Naive thymus-derived CD4-positive, alpha-beta T cell (primary cell): ENCODE measurements at regions not wholly inside any gene's neighbourhood (a gene's known extent, or its start where the extent isn't known, plus 50 kb on each side); places are given as distances from the start of the nearest gene placed in this dataset.
"Not testable (repeated sequence)": the region's sequence is repeated elsewhere in the genome, so short reads cannot be mapped to it uniquely, and the experiment has no call there.

ENCODE experiments used
- ATAC-seq: fragments of 150-1000 bp; cut with Tn5 transposase; 2 replicates; pipeline ENCODE4 v1.10.0; 2021; ENCODE audit warnings: mild to moderate bottlenecking, moderate library complexity
- CTCF ChIA-PET: fragments of 350-600 bp; sonication (Branson Sonifier 250); formaldehyde crosslinking; loops from one replicate; lab custom pipeline; 2021; ENCODE audit warnings: antibody characterized with exemption; lab: Charles Lee
- POLR2A ChIA-PET: fragments of 350-600 bp; sonication (Branson Sonifier 250); formaldehyde crosslinking; loops from one replicate; lab custom pipeline; 2021; ENCODE audit warnings: antibody characterized with exemption, inconsistent platforms; lab: Charles Lee
- DNase-seq, 9 donors: peaks; one replicate each; pipeline versions ENCODE4 v3.0.0 to v3.0.0-alpha.2; 2020 to 2022; ENCODE audit warnings: mixed read lengths in 1 of 9
- H3K27ac ChIP-seq: one replicate; pipeline ENCODE4 v1.7.0; 2013; ENCODE audit warnings: mild to moderate bottlenecking, low read depth, low read length, moderate library complexity
- H3K27me3 ChIP-seq, 2 donors: one replicate each; pipeline ENCODE4 v1.7.0; 2013; ENCODE audit warnings: low read length in 2 of 2, mild to moderate bottlenecking in 2 of 2, moderate library complexity in 2 of 2; ENCODE audit not compliant: control insufficient read depth in 2 of 2, insufficient read depth in 2 of 2
- H3K36me3 ChIP-seq, 3 experiments: 1 replicate in 2 of 3; 2 replicates in 1 of 3; pipeline ENCODE4 v1.7.0; 2013; ENCODE audit warnings: low read length in 3 of 3, mild to moderate bottlenecking in 3 of 3, moderate library complexity in 1 of 3; ENCODE audit not compliant: insufficient read depth in 3 of 3, control insufficient read depth in 2 of 3
- H3K4me1 ChIP-seq, 2 donors: one replicate each; pipeline ENCODE4 v1.7.0; 2013; ENCODE audit warnings: low read length in 2 of 2, mild to moderate bottlenecking in 2 of 2, moderate library complexity in 1 of 2; ENCODE audit not compliant: control insufficient read depth in 2 of 2, insufficient read depth in 2 of 2
- H3K4me3 ChIP-seq: 2 replicates; pipeline ENCODE4 v1.7.0; 2013; ENCODE audit warnings: mild to moderate bottlenecking, low read length
- H3K9me3 ChIP-seq, 3 experiments: 1 replicate in 2 of 3; 2 replicates in 1 of 3; pipeline ENCODE4 v1.7.0; 2013; ENCODE audit warnings: low read length in 3 of 3; ENCODE audit not compliant: control insufficient read depth in 2 of 3
- H3K27ac Mint-ChIP-seq, 9 donors: one replicate each; pipeline ENCODE4 v1.8.0; 2020 to 2022; ENCODE audit warnings: mixed read lengths in 9 of 9, mild to moderate bottlenecking in 8 of 9, moderate library complexity in 5 of 9, inconsistent platforms in 2 of 9
- H3K27me3 Mint-ChIP-seq, 5 donors: one replicate each; pipeline ENCODE4 v1.8.0; 2021 to 2022; ENCODE audit warnings: mixed read lengths in 5 of 5, mild to moderate bottlenecking in 1 of 5
- H3K36me3 Mint-ChIP-seq, 5 donors: one replicate each; pipeline ENCODE4 v1.8.0; 2020 to 2022; ENCODE audit warnings: mixed read lengths in 5 of 5, mild to moderate bottlenecking in 3 of 5, inconsistent platforms in 1 of 5
- H3K4me1 Mint-ChIP-seq, 7 donors: one replicate each; pipeline ENCODE4 v1.8.0; 2020 to 2022; ENCODE audit warnings: mixed read lengths in 7 of 7, mild to moderate bottlenecking in 3 of 7, inconsistent platforms in 1 of 7
- H3K4me3 Mint-ChIP-seq, 10 donors: one replicate each; pipeline ENCODE4 v1.8.0; 2020 to 2022; ENCODE audit warnings: mild to moderate bottlenecking in 10 of 10, mixed read lengths in 10 of 10, moderate library complexity in 6 of 10, inconsistent platforms in 2 of 10
- H3K9me3 Mint-ChIP-seq, 11 donors: one replicate each; pipeline ENCODE4 v1.8.0; 2020 to 2022; ENCODE audit warnings: mixed read lengths in 11 of 11, mild to moderate bottlenecking in 4 of 11, inconsistent platforms in 1 of 11, moderate library complexity in 1 of 11
- intact Hi-C, 2 donors: fragments of 100-400 bp; cut with micrococcal nuclease; formaldehyde crosslinking; loops; one replicate each; pipeline ENCODE4 v1.15.1; 2023

DNA sequence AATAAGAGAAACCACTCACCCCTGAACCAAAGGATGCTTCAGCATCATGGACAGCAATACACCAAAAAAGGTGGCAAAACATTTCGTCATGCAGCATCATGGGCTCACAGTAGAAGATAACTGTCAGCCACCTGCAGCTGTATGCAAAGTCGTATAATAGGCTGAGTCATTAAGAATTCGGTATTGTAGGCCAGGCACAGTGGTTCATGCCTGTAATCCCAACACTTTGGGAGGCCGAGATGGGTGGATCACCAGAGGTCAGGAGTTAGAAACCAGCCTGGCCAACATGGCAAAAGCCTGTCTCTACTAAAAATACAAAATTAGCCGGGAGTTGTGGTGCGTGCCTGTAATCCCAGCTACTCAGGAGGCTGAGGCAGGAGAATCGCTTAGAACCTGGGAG is 123.8 kb upstream of the UNC5B start:
- H3K9me3 Mint-ChIP-seq, POLR2A ChIA-PET, H3K9me3 ChIP-seq, H3K4me3 Mint-ChIP-seq, H3K27ac ChIP-seq, H3K4me1 ChIP-seq, ATAC-seq, intact Hi-C loops, DNase-seq, H3K27me3 ChIP-seq, H3K4me1 Mint-ChIP-seq, H3K4me3 ChIP-seq, CTCF ChIA-PET, H3K27ac Mint-ChIP-seq, H3K36me3 Mint-ChIP-seq, H3K36me3 ChIP-seq: not testable (repeated sequence)
- peaks cover 0 to 11% (median 9%) of the 10 kb centered on the region in 5 donors for H3K27me3 Mint-ChIP-seq

DNA sequence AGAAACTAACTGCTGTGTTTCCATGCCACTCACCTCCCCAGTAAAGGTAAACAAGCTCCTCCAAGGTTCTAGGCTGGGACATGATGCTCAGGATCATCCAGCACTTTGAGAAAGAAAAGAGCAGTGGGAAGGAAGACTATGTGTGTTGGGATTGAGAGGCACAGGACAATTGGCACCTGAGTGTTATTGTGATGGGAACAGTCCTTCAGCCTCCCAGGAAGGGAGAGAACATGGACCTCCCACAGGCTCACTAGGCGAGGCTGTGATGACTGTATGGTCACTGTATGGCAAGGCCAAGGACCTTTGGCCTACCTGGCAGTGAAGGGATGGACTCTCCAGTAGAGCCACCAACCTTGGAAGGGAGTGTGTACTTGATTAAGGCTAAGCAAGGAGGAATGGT is 123.2 kb upstream of the UNC5B start:
- Histone ChIP-seq H3K36me3 (no peaks in the 10 kb centered on the region), H3K4me1 (no peaks in the 10 kb centered on the region), H3K27me3 (no peaks in the 10 kb centered on the region), H3K27ac (no peak overlapping the region), H3K9me3 (no peaks in the 10 kb centered on the region), H3K4me3 (no peak overlapping the region)
- Mint-ChIP-seq H3K4me1 (no peaks in the 10 kb centered on the region), H3K36me3 (no peaks in the 10 kb centered on the region), H3K27ac (no peak overlapping the region), H3K27me3 (peaks cover 0 to 13% (median 11%) of the 10 kb centered on the region in 5 donors), H3K9me3 (peaks cover 0 to 4% (median 0%) of the 10 kb centered on the region in 11 donors), H3K4me3 (no peak overlapping the region)
- ChIA-PET POLR2A (no interaction called here), CTCF (no interaction called here)
- intact Hi-C loops, result no loop called here
- ATAC-seq (no peak), DNase-seq (peak in 1 of 9 donors; percentile 8)

DNA sequence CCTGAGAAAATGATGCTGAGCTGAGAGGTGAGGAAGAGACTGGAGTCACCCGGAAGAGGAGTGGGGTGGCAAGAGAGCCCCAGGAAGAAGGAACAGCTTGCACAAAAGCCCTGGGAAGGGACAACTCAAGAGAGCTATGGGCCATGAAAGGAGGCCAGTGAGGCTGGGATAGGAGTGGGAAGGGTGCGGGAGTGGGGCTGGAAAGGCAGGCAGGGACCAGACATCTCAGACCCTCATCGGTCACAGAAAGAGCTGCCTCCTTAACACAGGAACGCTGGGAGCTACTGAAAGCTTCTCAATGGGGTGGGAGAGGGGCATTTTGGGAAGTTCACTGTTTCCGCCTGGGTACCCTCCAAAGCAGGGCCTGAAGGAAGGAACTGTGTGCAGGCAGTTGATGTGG is 122.0 kb upstream of the UNC5B start:
- POLR2A ChIA-PET, result no interaction called here
- Mint-ChIP-seq H3K4me1 (peaks cover 0 to 4% (median 0%) of the 10 kb centered on the region in 7 donors), H3K27me3 (peaks cover 5 to 15% (median 11%) of the 10 kb centered on the region in 5 donors), H3K36me3 (no peaks in the 10 kb centered on the region), H3K27ac (no peak overlapping the region), H3K9me3 (peaks cover 0 to 8% (median 0%) of the 10 kb centered on the region in 11 donors), H3K4me3 (no peak overlapping the region)
- CTCF ChIA-PET, result interaction anchor here (0.5 kb wide), 1 partner anchor 168 kb away, joined by 4 read pairs; no protein-coding TSS in a partner anchor
- intact Hi-C loops, result no loop called here
- Histone ChIP-seq H3K27me3 (no peaks in the 10 kb centered on the region), H3K4me1 (no peaks in the 10 kb centered on the region), H3K9me3 (no peaks in the 10 kb centered on the region), H3K27ac (no peak overlapping the region), H3K4me3 (no peak overlapping the region), H3K36me3 (no peaks in the 10 kb centered on the region)
- DNase-seq (peak in 1 of 9 donors; percentile 8), ATAC-seq (no peak)

DNA sequence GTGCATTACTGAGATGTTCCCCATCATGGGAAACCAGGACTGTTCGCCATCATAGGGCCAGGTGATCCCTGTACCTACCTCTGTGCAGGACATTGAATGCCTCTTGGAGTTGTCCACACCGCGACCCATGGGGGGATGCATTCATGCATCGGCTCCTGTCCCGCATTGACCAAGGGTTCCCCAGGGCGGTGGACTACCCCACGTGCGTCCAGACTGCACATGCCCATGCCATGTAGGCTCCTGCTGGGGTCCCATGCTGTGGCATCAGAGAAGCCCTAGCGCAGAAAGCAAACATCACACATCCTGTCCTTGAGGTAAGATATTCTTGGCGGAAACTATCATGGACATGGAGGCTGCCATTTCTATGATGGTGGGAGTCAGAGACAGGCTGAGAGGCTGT is 121.6 kb upstream of the UNC5B start:
- peak in 1 of 9 donors; percentile 8 for DNase-seq
- Mint-ChIP-seq H3K27ac (no peak overlapping the region), H3K9me3 (peaks cover 0 to 8% (median 0%) of the 10 kb centered on the region in 11 donors), H3K4me1 (peaks cover 0 to 4% (median 0%) of the 10 kb centered on the region in 7 donors), H3K4me3 (no peak overlapping the region), H3K36me3 (no peaks in the 10 kb centered on the region), H3K27me3 (peaks cover 5 to 19% (median 11%) of the 10 kb centered on the region in 5 donors)
- Histone ChIP-seq H3K9me3 (no peaks in the 10 kb centered on the region), H3K4me1 (no peaks in the 10 kb centered on the region), H3K4me3 (no peak overlapping the region), H3K27ac (no peak overlapping the region), H3K36me3 (no peaks in the 10 kb centered on the region), H3K27me3 (no peaks in the 10 kb centered on the region)
- ChIA-PET CTCF (no interaction called here), POLR2A (no interaction called here)
- no peak for ATAC-seq
- intact Hi-C loops, result no loop called here

DNA sequence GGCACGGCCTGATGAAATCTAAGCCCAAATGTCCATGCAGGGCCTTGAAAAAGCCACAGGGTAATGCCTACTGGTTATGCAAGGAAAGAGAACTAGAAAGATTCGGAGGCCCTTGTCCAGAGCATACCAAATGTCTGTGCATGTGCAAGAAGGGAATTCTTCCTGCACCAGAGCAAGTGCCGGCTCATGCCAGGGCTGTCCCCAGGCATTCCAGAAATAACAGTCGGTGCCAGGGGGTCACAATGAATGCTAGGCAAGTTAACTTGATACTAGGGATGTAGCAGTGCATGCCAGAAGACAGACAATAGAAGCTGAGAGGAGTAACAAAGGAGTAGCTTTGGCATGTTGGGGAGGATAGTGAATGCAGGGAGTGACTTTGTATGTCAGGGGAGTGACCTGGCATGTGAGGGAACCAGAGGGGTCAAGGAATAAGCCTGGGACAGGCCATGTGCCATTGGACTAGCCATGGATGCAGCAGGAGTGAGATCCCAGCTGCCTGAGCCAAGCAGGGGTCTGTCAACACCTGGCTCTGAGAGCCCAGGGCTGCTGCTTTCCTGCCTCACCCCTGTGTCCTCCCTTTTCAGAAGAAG is 119.5 kb upstream of the UNC5B start:
- Mint-ChIP-seq H3K27me3 (peaks cover 15 to 30% (median 19%) of the 10 kb centered on the region in 5 donors), H3K4me3 (no peak overlapping the region), H3K4me1 (peaks cover 0 to 4% (median 0%) of the 10 kb centered on the region in 7 donors), H3K27ac (no peak overlapping the region), H3K36me3 (no peaks in the 10 kb centered on the region), H3K9me3 (peaks cover 0 to 8% (median 0%) of the 10 kb centered on the region in 11 donors)
- Histone ChIP-seq H3K4me3 (no peak overlapping the region), H3K27ac (no peak overlapping the region), H3K4me1 (no peaks in the 10 kb centered on the region), H3K36me3 (no peaks in the 10 kb centered on the region), H3K27me3 (no peaks in the 10 kb centered on the region), H3K9me3 (no peaks in the 10 kb centered on the region)
- intact Hi-C loops, result no loop called here
- DNase-seq (no peak), ATAC-seq (no peak)
- POLR2A ChIA-PET, result no interaction called here
- CTCF ChIA-PET, result no interaction called here

DNA sequence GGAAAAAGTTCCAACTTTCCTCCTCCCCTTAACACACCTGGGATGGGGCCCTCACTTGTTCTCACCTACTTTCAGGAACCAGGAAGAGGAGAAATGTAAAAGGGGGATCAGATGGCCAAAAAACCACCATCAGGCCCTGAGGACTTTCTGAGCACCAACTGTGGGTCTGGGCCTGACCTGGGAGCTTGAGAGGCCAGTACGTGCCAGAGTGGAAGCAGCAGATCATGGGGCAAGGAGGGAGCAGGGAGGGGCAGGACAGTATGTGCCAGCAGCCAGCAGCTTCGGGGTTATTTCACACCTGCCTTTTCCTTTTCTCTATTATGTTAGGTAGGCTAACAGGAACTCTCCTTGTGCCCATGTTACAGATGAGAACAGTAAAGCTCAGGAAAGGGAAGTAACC is 118.8 kb upstream of the UNC5B start:
- no peak overlapping the region for H3K27ac ChIP-seq
- ChIA-PET POLR2A (no interaction called here), CTCF (no interaction called here)
- no peaks in the 10 kb centered on the region for H3K4me1 ChIP-seq
- no peaks in the 10 kb centered on the region for H3K36me3 ChIP-seq
- ATAC-seq (no peak), DNase-seq (no peak)
- H3K4me3 ChIP-seq, result no peak overlapping the region
- Mint-ChIP-seq H3K9me3 (peaks cover 0 to 8% (median 0%) of the 10 kb centered on the region in 11 donors), H3K4me3 (no peak overlapping the region), H3K27ac (no peak overlapping the region), H3K36me3 (no peaks in the 10 kb centered on the region), H3K4me1 (peaks cover 0 to 4% (median 0%) of the 10 kb centered on the region in 7 donors), H3K27me3 (peaks cover 20 to 36% (median 24%) of the 10 kb centered on the region in 5 donors)
- H3K27me3 ChIP-seq, result no peaks in the 10 kb centered on the region
- intact Hi-C loops, result no loop called here
- H3K9me3 ChIP-seq, result no peaks in the 10 kb centered on the region

DNA sequence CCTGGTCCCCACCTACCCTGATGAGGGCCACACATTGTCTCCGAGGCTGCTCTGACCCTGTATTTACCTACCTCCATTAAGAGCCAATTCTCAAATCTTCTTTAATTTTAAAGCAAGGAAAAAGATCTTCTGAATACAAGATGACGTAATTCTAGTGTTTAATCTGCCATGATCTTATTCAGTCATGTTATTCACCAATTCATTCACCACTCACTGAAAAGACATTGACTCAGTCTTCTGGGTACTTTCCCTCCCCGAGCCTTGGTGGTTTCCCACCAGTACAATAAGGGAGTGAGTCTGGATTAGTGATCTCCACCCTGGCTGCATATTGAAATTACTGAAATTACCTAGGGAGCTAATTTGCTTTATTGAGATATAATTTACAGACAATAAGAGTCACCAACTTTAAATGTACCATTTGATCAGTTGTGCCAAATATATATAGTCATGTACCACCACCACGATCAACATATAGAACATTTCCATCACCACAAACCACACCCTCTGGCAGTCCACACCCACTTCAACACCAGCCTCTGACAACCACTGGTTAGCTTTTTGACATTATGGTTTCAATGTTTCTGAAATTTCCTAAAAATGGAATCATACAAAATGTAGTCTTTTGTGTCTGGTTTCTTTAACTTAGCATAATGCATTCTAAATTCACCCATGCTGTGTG is 117.5 kb upstream of the UNC5B start:
- Mint-ChIP-seq H3K36me3 (no peaks in the 10 kb centered on the region), H3K27ac (no peak overlapping the region), H3K4me1 (peaks cover 0 to 4% (median 0%) of the 10 kb centered on the region in 7 donors), H3K9me3 (peaks cover 0 to 8% (median 0%) of the 10 kb centered on the region in 11 donors), H3K27me3 (peaks cover 15 to 41% (median 32%) of the 10 kb centered on the region in 5 donors), H3K4me3 (no peak overlapping the region)
- ATAC-seq (no peak), DNase-seq (peak in 1 of 9 donors; percentile 15)
- CTCF ChIA-PET, result no interaction called here
- no peaks in the 10 kb centered on the region for H3K9me3 ChIP-seq
- intact Hi-C loops, result no loop called here
- POLR2A ChIA-PET, result no interaction called here
- no peak overlapping the region for H3K4me3 ChIP-seq
- H3K36me3 ChIP-seq, result no peaks in the 10 kb centered on the region
- H3K4me1 ChIP-seq, result no peaks in the 10 kb centered on the region
- no peak overlapping the region for H3K27ac ChIP-seq
- no peaks in the 10 kb centered on the region for H3K27me3 ChIP-seq
